Sigmoid colon (tissue), 6 donors: ENCODE measurements at regions not wholly inside any gene's neighbourhood (a gene's known extent, or its start where the extent isn't known, plus 50 kb on each side); places are given as distances from the start of the nearest gene placed in this dataset.

Experiments used
- DNase-seq: peaks from one replicate; pipeline ENCODE4 v3.0.0-alpha.2; 2019
- H3K27ac ChIP-seq, 4 donors: fragments of 200-600 bp; sonication (generic); one replicate each; pipeline ENCODE4 v1.5.1; 2016 to 2019; ENCODE audit warnings: mild to moderate bottlenecking in 1 of 4
- H3K27me3 ChIP-seq, 3 donors: fragments of 200-600 bp; sonication (generic); one replicate each; pipeline ENCODE4 v1.5.1; 2019; ENCODE audit warnings: mild to moderate bottlenecking in 1 of 3
- H3K36me3 ChIP-seq, 4 donors: fragments of 200-600 bp; sonication (generic); one replicate each; pipeline ENCODE4 v1.5.1; 2016 to 2019
- H3K4me1 ChIP-seq, 4 donors: fragments of 200-600 bp; sonication (generic); one replicate each; pipeline ENCODE4 v1.5.1; 2017 to 2019
- H3K4me3 ChIP-seq, 4 donors: fragments of 200-600 bp; sonication (generic); one replicate each; pipeline ENCODE4 v1.5.1; 2017 to 2019; ENCODE audit warnings: mild to moderate bottlenecking in 2 of 4, moderate library complexity in 1 of 4
- H3K9me3 ChIP-seq, 4 donors: fragments of 200-600 bp in 3 of 4; sonication (generic) in 3 of 4; one replicate each; pipeline versions ENCODE4 v1.5.1 to v1.6.1; 2013 to 2019
- EP300 ChIP-seq, 4 donors: sonication (generic); formaldehyde crosslinking; IDR thresholded peaks; one replicate each; pipeline ENCODE4 v1.6.1; 2017; ENCODE audit warnings: antibody characterized with exemption in 4 of 4
- POLR2A ChIP-seq, 2 donors: fragments of 450-650 bp; IDR thresholded peaks; one replicate each; pipeline ENCODE4 v1.6.1; 2016; ENCODE audit warnings: antibody characterized with exemption in 2 of 2, mild to moderate bottlenecking in 2 of 2, moderate library complexity in 2 of 2
- POLR2AphosphoS5 ChIP-seq, 4 donors: sonication (generic); formaldehyde crosslinking; IDR thresholded peaks; one replicate each; pipeline ENCODE4 v1.6.1; 2017; ENCODE audit warnings: antibody characterized with exemption in 4 of 4
- WGBS, 2 donors: extraction: QIAGEN DNeasy Blood & Tissue Kit; methylation state at CpG; one replicate each; pipeline ENCODE4 v1.1.7; 2013; 5-methylcytosine and 5-hydroxymethylcytosine counted together
- intact Hi-C: fragments of 100-400 bp; cut with DNase I; formaldehyde crosslinking; loops from one replicate; pipeline ENCODE4 v1.15.1; 2023
- TF ChIP-seq, protein P1 (sequence below), 4 experiments: fragments of 450-650 bp in 3 of 4; fragments of 200-600 bp in 1 of 4; IDR thresholded peaks; one replicate each; pipeline ENCODE4 v1.5.1; 2016 to 2019; ENCODE audit warnings: antibody characterized with exemption in 4 of 4, mild to moderate bottlenecking in 3 of 4, moderate library complexity in 2 of 4
- donor health status: healthy with polysubstance abuse.
- donor health status: healthy.

DNA sequence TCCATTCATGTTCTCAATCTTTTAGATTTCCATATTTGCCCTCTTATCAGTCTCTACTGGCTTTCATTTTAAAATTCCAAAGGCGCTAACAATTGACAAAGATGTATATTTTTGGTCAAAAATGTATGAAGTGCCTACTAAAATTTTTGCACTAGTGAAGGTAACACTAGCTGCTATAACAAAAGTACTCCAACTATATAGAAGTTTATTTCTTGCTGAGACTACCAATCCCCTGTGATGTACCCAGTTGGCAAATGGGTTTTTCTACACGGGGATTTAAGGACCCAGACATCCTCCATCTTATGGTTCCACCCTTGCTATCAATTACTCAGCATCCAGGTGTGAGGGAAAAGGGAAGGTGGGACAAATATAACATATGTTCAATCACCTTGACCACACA, 75.3 kb upstream of the TSPAN8 start:
- no peak overlapping the region for H3K27ac ChIP-seq
- no peak for DNase-seq
- TF ChIP-seq, protein P1, sequence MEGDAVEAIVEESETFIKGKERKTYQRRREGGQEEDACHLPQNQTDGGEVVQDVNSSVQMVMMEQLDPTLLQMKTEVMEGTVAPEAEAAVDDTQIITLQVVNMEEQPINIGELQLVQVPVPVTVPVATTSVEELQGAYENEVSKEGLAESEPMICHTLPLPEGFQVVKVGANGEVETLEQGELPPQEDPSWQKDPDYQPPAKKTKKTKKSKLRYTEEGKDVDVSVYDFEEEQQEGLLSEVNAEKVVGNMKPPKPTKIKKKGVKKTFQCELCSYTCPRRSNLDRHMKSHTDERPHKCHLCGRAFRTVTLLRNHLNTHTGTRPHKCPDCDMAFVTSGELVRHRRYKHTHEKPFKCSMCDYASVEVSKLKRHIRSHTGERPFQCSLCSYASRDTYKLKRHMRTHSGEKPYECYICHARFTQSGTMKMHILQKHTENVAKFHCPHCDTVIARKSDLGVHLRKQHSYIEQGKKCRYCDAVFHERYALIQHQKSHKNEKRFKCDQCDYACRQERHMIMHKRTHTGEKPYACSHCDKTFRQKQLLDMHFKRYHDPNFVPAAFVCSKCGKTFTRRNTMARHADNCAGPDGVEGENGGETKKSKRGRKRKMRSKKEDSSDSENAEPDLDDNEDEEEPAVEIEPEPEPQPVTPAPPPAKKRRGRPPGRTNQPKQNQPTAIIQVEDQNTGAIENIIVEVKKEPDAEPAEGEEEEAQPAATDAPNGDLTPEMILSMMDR (IDR thresholded peaks at IDR 0.05), result no peak
- no peak for TF ChIP-seq EP300 (IDR thresholded peaks at IDR 0.05)
- no peak for TF ChIP-seq POLR2A (IDR thresholded peaks at IDR 0.05)
- no peak for TF ChIP-seq POLR2AphosphoS5 (IDR thresholded peaks at IDR 0.05)
- H3K4me1 ChIP-seq, result no peaks in the 10 kb centered on the region
- intact Hi-C loops, result no loop called here
- H3K27me3 ChIP-seq, result no peaks in the 10 kb centered on the region
- H3K36me3 ChIP-seq, result no peaks in the 10 kb centered on the region
- no peak overlapping the region for H3K4me3 ChIP-seq
- H3K9me3 ChIP-seq, result peaks cover 0 to 3% (median 0%) of the 10 kb centered on the region in 4 donors
- 91 to 95% methylated on average over 2 of the region's 2 CpGs for WGBS, 2 donors

DNA sequence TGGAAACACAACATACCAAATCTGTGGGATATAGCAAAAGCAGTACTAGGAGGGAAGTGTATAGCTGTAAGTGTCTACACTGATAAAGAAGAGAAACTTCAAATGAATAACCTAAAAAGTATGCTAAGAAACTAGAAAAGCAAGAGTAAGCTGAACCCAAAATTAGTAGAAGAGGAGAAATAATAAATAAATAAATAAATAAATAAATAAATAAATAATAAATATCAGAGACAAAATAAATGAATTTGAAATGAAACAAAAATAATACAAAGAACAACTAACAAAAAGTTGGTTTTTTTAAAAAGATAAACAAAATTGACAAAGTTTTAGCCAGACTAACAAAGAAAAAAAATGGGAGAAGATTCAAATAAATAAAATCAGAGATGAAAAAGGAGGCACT, 72.7 kb upstream of the TSPAN8 start:
- no peaks in the 10 kb centered on the region for H3K4me1 ChIP-seq
- no peaks in the 10 kb centered on the region for H3K27me3 ChIP-seq
- intact Hi-C loops, result no loop called here
- no peaks in the 10 kb centered on the region for H3K36me3 ChIP-seq
- peaks cover 0 to 3% (median 0%) of the 10 kb centered on the region in 4 donors for H3K9me3 ChIP-seq
- no peak overlapping the region for H3K4me3 ChIP-seq
- H3K27ac ChIP-seq, result no peak overlapping the region
- DNase-seq, result no peak
- TF ChIP-seq POLR2A (IDR thresholded peaks at IDR 0.05), result no peak
- TF ChIP-seq, protein P1 (IDR thresholded peaks at IDR 0.05), result no peak
- no peak for TF ChIP-seq EP300 (IDR thresholded peaks at IDR 0.05)
- no peak for TF ChIP-seq POLR2AphosphoS5 (IDR thresholded peaks at IDR 0.05)

DNA sequence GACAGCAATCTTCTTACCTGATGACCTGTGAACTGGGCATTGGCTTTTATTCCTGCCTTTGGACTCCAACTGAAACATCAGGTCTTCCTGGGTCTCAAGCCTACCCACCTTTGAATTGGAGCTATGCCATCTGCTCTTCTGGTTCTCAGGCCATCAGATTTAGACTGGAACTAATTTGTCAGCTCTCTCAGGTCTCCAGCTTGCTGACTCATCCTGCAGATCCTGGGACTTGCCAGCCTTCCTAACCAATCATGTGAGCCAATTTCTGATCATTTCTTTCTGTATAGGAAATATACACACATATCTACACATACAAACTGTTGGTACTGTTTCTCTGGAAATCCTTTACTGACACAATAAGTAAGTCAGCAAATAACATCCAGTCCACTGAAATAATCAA, 65.3 kb upstream of the TSPAN8 start:
- Histone ChIP-seq H3K4me1 (no peaks in the 10 kb centered on the region), H3K27me3 (no peaks in the 10 kb centered on the region), H3K9me3 (no peaks in the 10 kb centered on the region), H3K4me3 (no peak overlapping the region), H3K27ac (no peak overlapping the region), H3K36me3 (no peaks in the 10 kb centered on the region)
- intact Hi-C loops, result no loop called here
- TF ChIP-seq EP300 (IDR thresholded peaks at IDR 0.05) (no peak), POLR2A (IDR thresholded peaks at IDR 0.05) (no peak)
- TF ChIP-seq, protein P1 (IDR thresholded peaks at IDR 0.05), result no peak
- no peak for DNase-seq

DNA sequence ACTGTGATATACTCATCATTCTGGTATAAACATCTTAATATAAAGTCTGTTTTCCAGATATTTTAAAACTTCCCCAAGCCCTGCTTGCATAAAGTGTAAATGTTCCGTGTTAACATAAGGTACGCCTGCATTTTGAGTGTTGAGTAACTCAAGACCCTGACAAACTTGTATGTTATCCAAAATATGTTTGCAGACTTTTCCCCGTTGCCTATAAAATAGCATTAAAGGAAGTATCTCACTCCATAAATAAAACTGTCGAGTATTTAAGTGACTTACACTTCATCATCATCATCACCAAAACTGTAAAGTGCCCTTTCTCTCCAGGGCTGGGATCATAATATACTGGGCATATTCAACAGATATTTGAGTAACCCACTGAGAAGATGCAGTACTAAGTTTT, 64.6 kb upstream of the TSPAN8 start:
- Histone ChIP-seq H3K4me1 (no peaks in the 10 kb centered on the region), H3K9me3 (no peaks in the 10 kb centered on the region), H3K4me3 (no peak overlapping the region), H3K36me3 (no peaks in the 10 kb centered on the region), H3K27me3 (no peaks in the 10 kb centered on the region), H3K27ac (no peak overlapping the region)
- DNase-seq, result no peak
- intact Hi-C loops, result no loop called here
- 88 to 94% methylated on average over 4 of the region's 4 CpGs for WGBS, 2 donors
- TF ChIP-seq, protein P1 (IDR thresholded peaks at IDR 0.05), result no peak
- TF ChIP-seq POLR2A (IDR thresholded peaks at IDR 0.05) (no peak), EP300 (IDR thresholded peaks at IDR 0.05) (no peak), POLR2AphosphoS5 (IDR thresholded peaks at IDR 0.05) (no peak)

DNA sequence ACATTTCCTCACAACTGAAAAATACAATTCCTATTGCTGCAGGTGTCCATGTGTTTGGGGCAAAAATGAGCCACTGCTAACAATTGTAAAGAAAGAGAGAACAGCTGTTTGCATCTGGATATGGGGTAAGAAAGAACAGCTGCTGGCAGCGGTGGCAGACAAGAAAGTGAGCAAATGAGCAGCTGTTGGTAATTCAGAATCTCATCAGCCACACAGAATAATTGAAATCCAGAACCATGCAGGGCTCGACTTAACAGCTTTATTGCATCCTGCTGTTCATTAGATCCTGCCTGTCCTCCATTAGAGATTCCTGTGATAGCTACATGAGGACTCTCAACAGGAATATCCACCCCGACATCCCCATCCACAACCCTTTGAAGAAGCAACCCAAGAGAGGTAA, 62.5 kb upstream of the TSPAN8 start:
- Histone ChIP-seq H3K27me3 (no peaks in the 10 kb centered on the region), H3K4me3 (no peak overlapping the region), H3K9me3 (no peaks in the 10 kb centered on the region), H3K36me3 (no peaks in the 10 kb centered on the region), H3K27ac (no peak overlapping the region), H3K4me1 (peaks cover 0 to 4% (median 1%) of the 10 kb centered on the region in 4 donors)
- intact Hi-C loops, result no loop called here
- TF ChIP-seq EP300 (IDR thresholded peaks at IDR 0.05) (no peak), POLR2A (IDR thresholded peaks at IDR 0.05) (no peak), POLR2AphosphoS5 (IDR thresholded peaks at IDR 0.05) (no peak)
- TF ChIP-seq, protein P1 (IDR thresholded peaks at IDR 0.05), result no peak
- DNase-seq, result no peak
- WGBS, 2 donors, result 76% methylated on average over 3 of the region's 3 CpGs
